NCI-H446 treated with DMSO at 0.1 percent for 48 hours (cell line): ENCODE measurements at regions not wholly inside any gene's neighbourhood (a gene's known extent, or its start where the extent isn't known, plus 50 kb on each side); places are given as distances from the start of the nearest gene placed in this dataset.
"Not testable (repeated sequence)": the region's sequence is repeated elsewhere in the genome, so short reads cannot be mapped to it uniquely, and the experiment has no call there.

ENCODE experiments used
- DNase-seq: peaks from one replicate; lab custom pipeline; 2025; lab: John Stamatoyannopoulos, UW

DNA sequence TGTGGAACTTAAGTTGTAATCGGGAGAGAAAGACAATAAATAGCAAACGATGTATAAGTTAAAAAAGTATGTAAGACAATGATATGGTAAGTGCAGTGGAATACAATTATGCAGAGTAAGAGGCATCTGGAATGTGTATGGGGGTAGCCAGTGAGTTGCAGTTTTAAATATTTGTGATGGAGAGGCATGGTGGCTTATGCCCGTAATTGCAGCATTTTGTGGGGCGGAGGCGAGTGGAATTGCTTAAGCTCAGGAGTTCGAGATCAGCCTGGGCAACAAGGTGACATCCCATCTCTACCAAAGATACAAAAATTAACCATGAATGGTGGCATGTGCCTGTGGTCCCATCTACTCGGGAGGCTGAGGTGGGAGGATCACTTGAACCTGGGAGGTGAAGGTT lies 52.5 kb upstream of the WDFY3 start:
- DNase-seq, result no peak

DNA sequence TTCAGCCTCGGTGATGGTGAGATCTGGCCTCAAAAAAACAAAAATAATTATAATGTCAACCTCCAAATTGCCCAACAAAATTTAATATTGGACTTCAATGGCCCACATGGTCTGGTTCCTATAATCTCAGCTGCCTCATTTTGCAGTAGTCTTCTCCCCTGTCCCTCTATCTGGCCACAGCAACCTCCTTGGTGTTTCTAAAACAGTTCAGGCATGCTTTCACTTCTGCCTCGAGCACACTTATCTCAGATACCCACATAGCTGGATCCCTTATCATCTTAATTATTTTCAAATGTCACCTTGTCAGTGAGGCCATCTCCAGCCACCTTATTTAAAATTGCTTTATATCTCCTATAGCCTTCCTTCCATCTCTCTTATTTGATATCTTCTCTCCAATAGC lies 52.9 kb upstream of the WDFY3 start:
- DNase-seq, result no peak

DNA sequence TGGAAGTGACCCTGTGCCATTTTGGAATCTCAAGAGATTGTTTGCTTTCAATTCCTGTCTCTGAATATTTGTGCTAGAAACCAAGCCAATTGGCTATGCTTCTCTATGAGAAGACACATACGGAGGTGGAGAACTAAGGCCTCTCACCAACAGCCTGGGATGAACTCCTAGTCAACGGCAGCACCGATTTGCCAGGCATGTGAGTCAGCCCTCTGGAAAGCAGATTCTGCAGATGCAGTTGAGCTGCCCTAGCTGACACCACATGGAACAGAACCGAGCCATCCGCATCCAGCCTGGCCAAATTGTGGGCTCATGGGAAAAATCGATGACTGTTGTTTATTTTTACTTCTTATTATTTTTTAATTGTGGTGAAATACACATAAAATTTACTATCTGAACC lies 58.2 kb upstream of the WDFY3 start:
- peak; percentile 3 for DNase-seq

DNA sequence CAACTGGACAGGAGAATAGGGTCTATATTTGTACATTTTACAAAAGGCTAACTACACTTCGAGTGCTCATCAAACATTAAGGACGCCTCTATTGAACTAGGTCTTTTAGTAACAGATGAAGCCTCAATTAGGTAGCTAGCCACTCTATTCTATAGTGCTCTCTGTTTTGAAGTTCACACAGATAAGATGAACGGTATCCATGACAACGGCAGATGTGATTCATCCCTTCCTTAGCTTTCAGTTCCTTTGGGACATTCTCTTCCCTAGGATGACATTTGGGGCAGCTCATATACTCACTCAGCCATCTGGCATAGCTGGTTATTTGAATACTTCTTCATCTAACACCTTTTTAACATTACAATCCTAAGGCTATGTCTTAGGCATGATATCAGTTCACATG lies 62.4 kb upstream of the WDFY3 start:
- peak; percentile 51 for DNase-seq

DNA sequence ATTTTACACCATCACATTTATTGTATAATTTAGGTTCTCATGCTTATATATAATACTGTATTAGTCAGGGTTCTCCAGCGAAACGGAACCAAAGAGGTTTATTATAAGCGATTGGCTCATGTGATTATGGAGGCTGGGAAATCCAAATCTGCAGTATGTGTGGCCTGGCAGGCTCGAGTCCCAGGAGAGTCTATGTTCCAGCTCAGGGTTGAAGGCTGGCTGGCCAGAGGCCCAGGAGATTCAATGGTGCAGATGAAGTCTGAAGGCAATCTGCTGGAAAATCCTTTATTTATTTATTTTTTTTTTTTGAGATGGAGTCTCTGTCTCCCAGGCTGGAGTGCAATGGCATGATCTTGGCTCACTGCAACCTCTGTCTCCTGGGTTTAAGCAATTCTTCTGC lies 63.0 kb upstream of the WDFY3 start:
- peak; percentile 57 for DNase-seq

DNA sequence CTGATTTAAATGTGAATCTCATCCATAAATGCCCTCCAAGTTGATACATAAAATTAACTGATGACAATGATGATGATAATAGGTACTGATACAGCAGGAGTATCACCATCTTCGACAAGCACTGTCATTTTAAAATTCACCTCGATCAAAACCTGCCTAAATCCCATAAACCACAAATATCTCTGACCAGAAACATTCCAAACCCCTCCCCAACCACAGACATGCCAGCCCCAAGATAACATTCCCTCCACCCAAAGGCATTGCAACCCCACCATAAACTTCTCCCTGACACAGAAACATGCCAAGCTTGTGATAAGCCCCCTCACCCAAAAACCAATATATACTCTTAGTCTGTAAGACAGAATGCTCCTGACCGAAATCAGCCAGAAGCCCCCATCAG lies 63.7 kb upstream of the WDFY3 start:
- DNase-seq, result no peak

DNA sequence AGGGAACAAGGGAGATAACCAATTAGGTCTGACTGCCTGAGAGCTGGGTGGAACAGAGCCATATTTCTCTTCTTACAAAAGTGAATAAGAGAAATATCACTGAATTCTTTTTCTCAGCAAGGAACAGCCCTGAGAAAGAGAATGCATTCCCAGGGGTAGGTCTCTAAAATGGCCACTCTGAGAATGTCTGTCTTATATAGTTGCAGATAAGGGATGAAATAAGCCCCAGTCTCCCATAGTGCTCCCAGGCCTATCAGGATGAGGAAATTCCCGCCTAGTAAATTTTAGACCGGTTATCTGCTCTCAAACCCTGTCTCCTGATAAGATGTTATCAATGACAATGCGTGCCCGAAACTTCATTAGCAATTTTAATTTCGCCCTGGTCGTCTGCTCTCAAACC lies 67.3 kb upstream of the WDFY3 start:
- not testable (repeated sequence) for DNase-seq

DNA sequence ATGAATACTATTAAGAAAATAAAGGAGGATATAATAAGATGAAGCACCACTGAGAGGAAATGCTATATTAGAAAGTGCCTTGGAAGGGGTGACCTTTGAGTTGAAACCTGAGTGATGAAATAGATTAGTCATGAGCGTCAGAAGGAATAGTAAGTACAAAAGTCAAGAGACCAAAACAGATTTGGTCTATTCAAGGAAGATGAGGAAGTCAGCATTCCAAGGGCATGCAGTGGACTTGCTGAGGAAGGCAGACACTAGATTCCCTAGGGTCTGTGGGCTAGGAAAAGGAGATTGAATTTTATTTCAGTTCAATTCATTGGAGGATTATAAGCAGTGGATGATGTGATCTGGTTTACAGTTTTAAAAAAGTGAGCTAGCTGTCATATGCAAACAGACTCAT lies 73.0 kb upstream of the WDFY3 start:
- no peak for DNase-seq

DNA sequence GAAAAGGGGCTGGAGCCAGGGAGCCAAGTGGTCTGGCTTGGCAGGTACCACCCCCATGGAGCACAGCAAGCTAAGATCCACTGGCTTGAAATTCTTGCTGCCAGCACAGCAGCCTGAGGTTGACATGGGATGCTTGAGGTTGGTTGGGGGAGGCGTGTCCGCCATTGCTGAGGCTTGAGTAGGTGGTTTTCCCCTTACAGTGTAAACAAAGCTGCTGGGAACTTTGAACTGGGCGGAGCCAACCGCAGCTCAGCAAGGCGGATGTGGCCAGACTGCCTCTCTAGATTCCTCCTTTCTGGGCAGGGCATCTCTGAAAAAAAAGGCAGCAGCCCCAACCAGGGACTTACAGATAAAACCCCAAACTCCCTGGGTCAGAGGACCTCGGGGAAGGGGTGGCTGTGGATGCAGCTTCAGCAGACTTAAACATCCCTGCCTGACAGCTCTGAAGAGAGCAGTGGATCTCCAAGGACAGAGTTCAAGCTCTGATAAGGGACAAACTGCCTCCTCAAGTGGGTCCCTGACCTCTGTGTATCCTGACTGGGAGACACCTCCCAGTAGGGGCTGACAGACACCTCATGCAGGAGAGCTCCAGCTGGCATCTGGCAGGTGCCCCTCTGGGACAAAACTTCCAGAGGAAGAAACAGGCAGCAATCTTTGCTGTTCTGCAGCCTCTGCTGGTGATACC lies 77.5 kb upstream of the WDFY3 start:
- DNase-seq, result not testable (repeated sequence)

DNA sequence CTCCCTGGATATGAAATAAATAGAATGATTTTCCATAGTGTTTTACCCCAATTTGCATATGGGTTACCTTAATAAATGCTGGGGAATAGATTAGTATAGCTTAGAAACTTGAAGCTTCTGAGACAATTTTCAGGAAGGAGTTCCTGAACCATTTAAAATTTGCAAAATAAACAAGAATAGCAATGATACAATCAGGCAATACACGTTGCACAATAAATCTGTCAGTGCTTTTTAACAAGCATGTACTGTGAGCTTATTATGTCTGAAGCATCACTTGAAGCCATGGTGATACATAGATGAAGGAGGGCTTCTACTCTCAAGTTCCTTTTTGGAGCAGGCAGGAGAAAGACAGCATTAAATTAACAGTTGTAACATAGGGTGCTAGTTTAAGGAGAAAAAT lies 84.2 kb upstream of the WDFY3 start:
- no peak for DNase-seq

DNA sequence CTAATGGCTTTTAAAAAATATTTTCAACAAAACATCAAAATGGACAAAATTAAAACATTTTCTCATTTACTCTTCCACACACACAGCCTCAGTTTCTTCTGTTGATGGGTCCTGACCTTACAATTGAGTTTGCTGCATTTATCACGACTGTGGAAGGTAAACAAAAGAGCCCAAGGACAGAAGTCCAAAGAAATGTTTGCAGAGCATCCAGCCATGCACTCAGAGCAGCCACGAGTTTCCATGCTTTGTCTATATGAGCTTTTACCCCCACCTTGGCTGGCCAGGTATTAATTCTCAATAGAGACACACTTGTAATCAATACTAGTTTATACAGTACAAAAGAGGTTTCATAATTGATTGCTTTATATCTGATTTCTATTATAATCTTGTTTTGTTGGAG lies 85.0 kb upstream of the WDFY3 start:
- DNase-seq, result no peak

DNA sequence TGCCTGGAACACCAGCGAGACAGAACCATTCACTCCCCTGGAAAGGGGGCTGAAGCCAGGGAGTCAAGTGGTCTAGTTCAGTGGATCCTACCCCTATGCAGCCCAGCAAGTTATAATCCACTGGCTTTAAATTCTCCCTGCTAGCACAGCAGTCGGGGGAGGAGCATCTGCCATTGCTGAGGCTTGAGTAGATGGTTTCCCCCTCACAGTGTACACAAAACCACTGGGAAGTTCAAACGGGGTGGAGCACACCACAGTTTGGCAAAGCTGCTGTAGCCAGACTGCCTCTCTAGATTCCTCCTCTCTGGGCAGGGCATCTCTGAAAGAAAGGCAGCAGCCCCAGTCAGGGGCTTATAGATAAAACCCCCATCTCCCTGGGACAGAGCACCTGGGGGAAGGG lies 88.4 kb upstream of the WDFY3 start:
- DNase-seq, result not testable (repeated sequence)

DNA sequence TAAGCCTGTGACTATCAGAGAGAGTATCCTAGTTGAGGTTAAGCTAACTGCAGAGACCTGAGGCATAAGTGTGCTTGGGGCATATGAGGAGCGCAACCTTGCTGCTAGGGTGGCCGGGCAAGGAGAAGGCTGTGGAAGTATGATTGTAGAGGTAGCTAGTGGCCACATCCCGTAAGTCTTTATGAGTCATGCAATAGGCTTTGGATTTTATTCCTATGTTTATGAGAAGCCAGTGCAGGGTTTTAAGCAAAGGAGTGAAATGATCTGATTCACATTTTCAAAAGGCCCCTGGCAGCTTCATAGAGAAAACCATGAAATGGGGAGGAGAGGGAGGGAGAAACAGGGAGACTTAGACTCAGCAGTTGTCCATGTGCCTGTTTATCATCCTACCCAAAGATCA lies 92.1 kb upstream of the WDFY3 start:
- no peak for DNase-seq

DNA sequence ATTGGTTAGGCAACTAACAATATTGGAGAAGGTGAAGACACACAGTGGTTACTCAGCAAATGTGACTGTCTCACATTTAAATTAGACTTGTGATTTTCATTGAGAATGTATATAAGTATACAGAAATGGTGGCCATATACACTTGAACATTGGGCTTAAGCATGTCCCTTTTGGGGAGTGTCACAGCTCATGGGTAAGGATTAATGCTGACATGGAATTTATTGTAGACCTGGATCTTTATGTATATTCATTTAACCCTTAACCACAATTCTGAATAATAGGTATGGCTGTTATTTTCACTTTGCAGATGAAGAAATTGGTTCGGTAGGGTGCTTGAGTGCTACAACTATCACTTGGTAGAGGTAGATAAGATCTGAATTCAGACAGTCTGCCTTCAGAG lies 95.5 kb upstream of the WDFY3 start:
- no peak for DNase-seq

DNA sequence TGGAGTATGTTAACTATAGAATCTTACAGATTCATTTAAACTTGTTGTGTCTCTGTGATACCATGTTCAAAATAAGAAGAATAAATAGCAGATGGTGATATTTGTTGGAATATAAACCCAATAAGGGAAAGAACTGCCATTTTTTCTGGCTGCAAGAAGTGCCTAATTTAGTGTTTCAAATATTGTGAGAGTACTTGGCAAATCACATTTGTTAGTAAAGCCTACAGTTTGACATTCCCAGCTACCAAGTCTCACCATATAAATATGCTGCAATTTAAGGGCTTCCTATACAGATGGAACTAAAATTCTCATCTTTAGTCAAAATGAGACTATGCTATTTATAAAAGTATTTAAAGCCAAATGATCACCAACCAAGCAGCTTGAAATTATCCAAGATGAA lies 96.0 kb upstream of the WDFY3 start:
- no peak for DNase-seq

DNA sequence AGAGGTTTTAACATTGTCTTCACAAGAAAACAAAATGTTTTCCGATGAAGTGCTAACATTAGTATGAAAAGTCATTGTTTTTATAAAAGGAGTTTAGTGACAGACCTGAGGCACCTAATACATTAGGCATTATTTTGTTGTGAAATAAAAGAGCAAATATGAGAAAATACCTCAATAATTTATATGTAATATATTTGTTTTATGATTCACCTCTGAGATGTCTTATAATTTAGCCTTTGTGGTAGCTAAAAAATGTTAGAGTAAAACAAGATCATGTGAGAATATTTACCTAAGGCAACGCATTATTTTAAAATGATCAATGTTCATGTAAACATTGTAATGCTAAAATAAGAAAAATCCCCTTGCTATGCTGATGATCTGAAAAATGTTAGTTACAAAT lies 100.9 kb upstream of the WDFY3 start:
- DNase-seq, result no peak

DNA sequence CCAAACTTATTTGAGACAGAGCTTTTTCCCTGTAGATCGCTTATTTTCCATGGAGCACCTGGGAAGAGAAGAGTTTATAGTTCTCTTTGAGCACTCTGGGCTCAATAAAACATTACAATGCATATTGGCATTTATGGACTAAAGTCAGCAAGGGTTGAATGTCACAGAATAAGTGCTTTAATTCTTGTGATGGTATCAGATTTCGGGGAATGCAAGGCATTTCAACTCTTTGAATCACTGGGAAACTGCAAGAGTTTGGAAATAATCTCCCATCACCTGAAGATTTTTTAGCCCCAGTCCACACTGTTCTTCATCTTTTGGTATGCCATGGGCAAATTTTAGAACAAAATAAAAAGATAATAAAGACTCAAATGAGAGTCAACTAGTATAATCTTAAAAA lies 111.5 kb upstream of the WDFY3 start:
- no peak for DNase-seq

DNA sequence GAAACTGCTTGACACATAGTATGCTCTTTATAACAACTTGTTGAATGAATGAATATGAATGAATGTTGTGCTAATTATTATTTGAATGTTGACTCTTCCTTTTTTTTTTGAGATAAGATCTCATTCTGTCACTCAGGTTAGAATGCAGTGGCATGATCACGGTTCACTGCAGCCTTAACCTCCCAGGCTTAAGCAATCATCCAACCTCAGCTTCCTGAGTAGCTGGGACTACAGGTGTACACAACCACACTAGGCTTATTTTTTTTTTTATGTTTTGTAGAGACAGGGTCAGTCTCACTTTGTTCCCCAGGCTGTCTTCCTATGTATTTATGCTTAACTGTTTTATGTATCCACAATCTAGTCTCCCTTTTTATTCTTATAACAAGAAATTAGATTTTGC lies 114.7 kb upstream of the WDFY3 start:
- DNase-seq, result no peak

DNA sequence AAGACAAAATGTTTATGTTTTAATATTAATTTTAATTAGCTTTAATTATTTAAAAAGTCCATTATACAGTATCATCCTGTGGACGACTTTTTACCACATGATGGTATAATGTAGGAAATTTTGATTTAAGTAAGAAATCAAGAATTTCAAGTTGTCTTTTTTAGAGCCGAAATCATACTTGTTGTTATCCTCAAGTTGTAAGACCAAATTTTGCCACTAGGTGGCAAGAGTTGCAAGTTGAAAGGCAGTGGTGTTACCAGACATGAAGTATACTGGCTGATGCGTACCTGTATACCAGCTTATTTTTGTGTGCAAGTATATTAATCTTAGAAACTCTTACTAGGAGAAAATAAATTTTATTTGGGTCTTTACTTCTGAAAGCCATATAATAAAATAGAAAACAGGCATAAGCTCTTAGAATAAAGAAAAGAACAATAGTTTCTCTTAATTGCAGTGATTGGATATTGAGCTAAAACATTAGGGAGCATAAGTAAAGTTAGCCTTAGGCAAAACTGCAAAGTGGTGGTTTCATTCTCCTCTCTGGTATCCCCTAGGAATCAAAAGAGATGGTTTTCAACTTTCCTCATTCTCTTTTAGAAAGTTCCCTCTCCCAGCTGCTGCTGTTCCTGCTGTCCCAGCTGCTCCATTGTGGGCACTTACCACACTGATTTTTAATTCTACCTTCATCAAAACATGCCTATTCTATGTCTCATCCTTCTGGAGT lies 118.0 kb upstream of the WDFY3 start:
- DNase-seq, result peak; percentile 32

DNA sequence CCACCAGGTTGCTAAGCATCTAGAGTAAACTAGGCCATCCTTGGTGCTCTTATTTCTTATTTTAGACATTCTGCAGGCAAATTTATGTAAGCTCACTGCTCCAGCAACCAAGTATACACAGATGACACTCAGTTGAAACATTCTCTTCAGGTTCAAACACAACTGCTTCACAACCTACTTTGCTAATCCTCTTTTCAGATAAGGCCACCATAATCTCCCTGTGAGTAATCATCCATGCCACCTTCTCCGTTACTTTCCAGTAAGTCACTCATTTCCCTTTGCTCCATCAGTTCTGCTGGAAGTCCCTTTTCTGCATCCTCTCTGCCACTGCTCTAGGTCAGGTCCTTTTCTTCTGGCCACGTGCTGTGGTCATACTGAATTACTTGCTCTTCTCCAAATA lies 120.2 kb upstream of the WDFY3 start:
- DNase-seq, result no peak

DNA sequence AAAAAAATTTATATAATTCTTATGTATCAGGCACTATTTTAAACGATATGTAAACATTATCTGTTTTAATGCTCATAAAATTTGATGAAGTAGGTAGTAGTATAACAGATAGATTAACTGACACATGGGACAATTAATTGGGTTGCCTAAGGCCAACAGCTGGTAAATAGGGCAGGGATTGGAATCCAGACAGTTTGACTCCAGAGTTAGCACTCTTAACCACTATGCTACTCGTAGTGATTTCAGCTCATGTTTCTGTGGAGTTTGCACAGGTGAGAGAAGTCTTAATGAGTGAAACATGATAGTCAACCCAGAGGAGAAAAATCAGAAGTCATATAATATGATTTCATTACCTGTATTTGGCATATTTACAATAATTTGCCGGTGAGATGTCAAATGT lies 126.0 kb upstream of the WDFY3 start:
- DNase-seq, result no peak

DNA sequence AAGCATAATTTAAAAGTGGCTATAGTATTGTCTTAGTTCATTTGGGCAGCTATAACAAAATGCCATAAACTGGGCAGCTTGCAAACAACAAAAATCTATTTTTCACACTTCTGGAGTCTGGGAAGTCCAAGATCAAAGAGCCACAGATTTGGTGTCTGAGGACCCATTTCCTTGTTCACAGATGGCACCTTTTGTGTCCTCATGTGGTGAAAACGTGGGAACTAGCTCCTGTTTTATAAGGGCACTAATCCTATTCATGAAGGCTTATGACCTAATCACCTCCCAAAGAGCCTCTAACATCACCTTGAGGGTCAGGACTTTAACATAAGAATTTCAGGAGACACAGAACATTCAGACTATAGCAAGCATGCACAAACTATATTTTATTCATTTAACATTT lies 126.5 kb upstream of the WDFY3 start:
- DNase-seq, result no peak

DNA sequence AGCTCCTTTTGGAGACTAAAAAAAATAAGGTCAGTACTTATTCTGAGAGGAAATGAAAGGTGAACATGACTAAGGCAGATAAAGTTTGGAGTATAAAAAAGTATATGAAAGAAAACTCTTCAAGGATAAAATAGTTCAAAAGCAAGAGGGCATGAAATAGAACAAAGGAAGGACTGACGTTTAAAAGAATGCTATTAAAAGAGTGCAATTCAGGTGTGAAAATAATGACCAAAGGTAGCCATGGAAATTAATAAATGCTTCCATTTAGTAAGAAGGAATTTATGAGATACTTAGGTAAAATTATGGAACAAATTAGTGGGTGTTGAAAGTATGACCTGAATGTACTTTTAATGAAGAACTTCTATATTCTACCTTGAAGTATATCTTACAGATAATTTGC lies 128.2 kb upstream of the WDFY3 start:
- DNase-seq, result no peak

DNA sequence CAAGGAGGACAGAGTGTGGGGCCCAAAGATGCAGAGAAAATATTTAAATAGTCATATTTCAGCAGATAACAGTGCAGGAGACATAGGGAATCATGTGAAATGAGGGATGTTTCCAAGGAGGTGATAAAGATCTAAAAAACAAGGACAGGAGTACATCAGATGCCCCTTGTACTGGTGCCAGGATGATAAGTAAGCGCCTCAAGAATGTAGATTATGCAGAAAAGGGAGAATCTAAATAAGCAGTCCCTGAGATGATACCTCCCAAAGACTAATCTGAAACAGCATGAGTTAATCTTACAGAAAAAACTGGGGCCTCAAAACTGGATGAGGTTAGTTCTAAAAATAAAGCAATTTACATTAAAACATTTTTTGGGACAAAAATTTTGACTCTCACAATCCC lies 136.1 kb upstream of the WDFY3 start:
- DNase-seq, result no peak
